Progenitor cell of endocrine pancreas (in vitro differentiated cells): ENCODE measurements at regions not wholly inside any gene's neighbourhood (a gene's known extent, or its start where the extent isn't known, plus 50 kb on each side); places are given as distances from the start of the nearest gene placed in this dataset.
"Not testable (repeated sequence)": the region's sequence is repeated elsewhere in the genome, so short reads cannot be mapped to it uniquely, and the experiment has no call there.

Source experiments
- DNase-seq: peaks from one replicate; pipeline ENCODE4 v3.0.0; 2021; ENCODE audit warnings: low spot score; ENCODE audit not compliant: unreplicated experiment
- H3K27ac Mint-ChIP-seq: 2 replicates; pipeline ENCODE4 v1.8.0; 2021; ENCODE audit warnings: mild to moderate bottlenecking, moderate library complexity, mixed read lengths
- H3K27me3 Mint-ChIP-seq: 2 replicates; pipeline ENCODE4 v1.8.0; 2021; ENCODE audit warnings: mixed read lengths
- H3K36me3 Mint-ChIP-seq: 2 replicates; pipeline ENCODE4 v1.8.0; 2022; ENCODE audit warnings: mixed read lengths; ENCODE audit not compliant: insufficient read depth
- H3K4me1 Mint-ChIP-seq: 2 replicates; pipeline ENCODE4 v1.8.0; 2021; ENCODE audit warnings: low read depth, mixed read lengths
- H3K4me3 Mint-ChIP-seq: 2 replicates; pipeline ENCODE4 v1.8.0; 2021; ENCODE audit warnings: low read depth, mild to moderate bottlenecking, moderate library complexity, mixed read lengths
- H3K9me3 Mint-ChIP-seq: 2 replicates; pipeline ENCODE4 v1.8.0; 2021; ENCODE audit warnings: low read depth, mixed read lengths
- TF ChIP-seq, protein P1 (sequence below): fragments of 200-600 bp; sonication (generic); IDR thresholded peaks from one replicate; pipeline ENCODE4 v1.5.0; 2021; ENCODE audit warnings: antibody characterized with exemption, mild to moderate bottlenecking; ENCODE audit not compliant: unreplicated experiment

- H3K27me3 Mint-ChIP-seq: no peaks in the 10 kb centered on the region
- no peak overlapping the region for H3K4me3 Mint-ChIP-seq
- no peaks in the 10 kb centered on the region for H3K4me1 Mint-ChIP-seq
- H3K9me3 Mint-ChIP-seq: peaks cover 4% of the 10 kb centered on the region
- no peak overlapping the region for H3K27ac Mint-ChIP-seq
- no peaks in the 10 kb centered on the region for H3K36me3 Mint-ChIP-seq
- no peak for DNase-seq
- TF ChIP-seq, protein P1, sequence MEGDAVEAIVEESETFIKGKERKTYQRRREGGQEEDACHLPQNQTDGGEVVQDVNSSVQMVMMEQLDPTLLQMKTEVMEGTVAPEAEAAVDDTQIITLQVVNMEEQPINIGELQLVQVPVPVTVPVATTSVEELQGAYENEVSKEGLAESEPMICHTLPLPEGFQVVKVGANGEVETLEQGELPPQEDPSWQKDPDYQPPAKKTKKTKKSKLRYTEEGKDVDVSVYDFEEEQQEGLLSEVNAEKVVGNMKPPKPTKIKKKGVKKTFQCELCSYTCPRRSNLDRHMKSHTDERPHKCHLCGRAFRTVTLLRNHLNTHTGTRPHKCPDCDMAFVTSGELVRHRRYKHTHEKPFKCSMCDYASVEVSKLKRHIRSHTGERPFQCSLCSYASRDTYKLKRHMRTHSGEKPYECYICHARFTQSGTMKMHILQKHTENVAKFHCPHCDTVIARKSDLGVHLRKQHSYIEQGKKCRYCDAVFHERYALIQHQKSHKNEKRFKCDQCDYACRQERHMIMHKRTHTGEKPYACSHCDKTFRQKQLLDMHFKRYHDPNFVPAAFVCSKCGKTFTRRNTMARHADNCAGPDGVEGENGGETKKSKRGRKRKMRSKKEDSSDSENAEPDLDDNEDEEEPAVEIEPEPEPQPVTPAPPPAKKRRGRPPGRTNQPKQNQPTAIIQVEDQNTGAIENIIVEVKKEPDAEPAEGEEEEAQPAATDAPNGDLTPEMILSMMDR: no peak
Measured at GRCh38 chr18:65175681-65176080, 575.1 kb upstream of the CDH7 start.

DNA sequence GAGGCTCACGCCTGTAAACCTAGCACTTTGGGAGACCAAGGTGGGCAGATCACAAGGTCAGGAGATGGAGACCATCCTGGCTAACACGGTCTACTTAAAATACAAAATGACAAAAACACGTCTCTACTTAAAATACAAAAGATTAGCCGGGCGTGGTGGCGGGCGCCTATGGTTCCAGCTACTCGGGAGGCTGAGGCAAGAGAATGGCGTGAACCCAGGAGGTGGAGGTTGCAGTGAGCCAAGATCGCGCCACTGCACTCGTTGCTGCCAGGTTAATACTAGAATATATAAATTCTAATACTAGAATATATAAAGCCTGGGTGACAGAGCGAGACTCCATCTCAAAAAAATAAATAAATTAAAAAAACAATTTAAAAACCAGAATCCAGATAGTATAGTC lies 588.7 kb upstream of the CDH7 start:
- H3K4me3 Mint-ChIP-seq, H3K27ac Mint-ChIP-seq, DNase-seq, H3K27me3 Mint-ChIP-seq, H3K4me1 Mint-ChIP-seq, H3K36me3 Mint-ChIP-seq, H3K9me3 Mint-ChIP-seq: not testable (repeated sequence)

DNA sequence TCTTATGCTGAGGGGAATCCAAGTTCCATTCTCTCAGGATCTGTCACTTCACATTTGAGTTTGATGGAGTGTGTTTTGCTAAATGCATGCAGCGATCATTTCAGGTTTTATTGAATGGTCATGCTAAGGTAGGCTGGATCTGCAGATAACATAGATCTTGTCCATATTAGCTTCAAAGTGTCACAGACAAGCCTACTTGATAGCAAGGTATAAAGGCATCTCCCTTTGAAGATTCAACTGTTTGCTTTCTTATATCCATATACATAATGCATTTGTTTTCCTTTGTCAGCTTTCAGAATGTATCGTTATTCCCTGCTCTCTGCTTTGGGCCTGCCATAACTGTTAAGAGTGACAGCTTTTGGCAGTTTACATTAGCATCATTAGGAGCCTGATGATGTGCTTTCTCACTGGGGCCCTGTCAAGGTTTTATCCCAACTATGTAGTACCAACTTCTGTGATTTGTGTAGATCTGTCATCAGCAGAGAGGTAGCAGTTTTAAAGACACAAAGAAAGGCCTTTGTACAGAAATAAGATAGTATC lies 604.3 kb upstream of the CDH7 start:
- Mint-ChIP-seq H3K4me1 (no peaks in the 10 kb centered on the region), H3K36me3 (no peaks in the 10 kb centered on the region), H3K4me3 (no peak overlapping the region), H3K27me3 (no peaks in the 10 kb centered on the region), H3K27ac (no peak overlapping the region), H3K9me3 (no peaks in the 10 kb centered on the region)
- no peak for DNase-seq
- TF ChIP-seq, protein P1: no peak

DNA sequence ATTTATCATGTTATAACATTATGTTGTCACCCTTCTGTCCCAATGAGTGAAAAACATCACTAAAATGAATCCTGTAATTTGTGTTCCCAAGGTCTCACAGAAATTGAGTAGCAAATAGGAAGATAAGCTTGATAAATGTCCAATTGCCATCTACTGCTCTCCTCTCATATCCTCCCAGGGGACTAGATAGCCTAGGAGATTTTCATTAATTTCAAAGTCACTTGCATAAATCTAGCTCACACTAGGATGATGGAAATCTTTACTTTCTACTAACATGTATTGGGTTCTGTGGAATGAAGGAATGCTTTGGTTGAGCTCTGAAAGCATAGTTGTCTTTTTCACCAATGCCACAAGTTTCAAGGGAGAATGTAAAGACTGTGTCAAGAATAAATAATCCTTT lies 605.5 kb upstream of the CDH7 start:
- Mint-ChIP-seq H3K36me3 (no peaks in the 10 kb centered on the region), H3K9me3 (no peaks in the 10 kb centered on the region), H3K4me1 (no peaks in the 10 kb centered on the region), H3K27me3 (no peaks in the 10 kb centered on the region), H3K27ac (no peak overlapping the region), H3K4me3 (no peak overlapping the region)
- TF ChIP-seq, protein P1: no peak
- DNase-seq: no peak

DNA sequence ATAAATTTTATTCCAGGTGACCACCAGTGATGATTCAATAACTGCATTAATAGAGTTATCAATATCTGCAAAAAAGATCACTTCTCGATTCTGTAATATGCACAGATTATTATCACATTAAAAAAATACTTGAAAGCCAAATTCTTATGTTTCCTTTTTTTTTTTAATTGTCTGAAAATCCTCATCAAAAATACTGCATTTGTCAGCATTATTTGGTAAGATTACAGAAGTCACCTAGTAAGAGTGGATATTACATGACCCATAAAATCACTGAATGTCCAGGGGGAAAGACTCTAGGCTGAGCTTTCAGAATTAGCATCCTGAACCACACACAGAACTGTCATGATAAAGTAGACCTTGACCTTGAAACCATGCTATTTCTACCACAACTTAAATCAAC lies 617.2 kb upstream of the CDH7 start:
- TF ChIP-seq, protein P1: no peak
- H3K4me1 Mint-ChIP-seq: no peaks in the 10 kb centered on the region

GRCh38 chr18:65124633-65125032 lies 626.2 kb upstream of the CDH7 start:
- H3K27ac Mint-ChIP-seq: no peak overlapping the region

More for the DNA sequence above, 617.2 kb upstream of the CDH7 start:
- Mint-ChIP-seq H3K27ac (no peak overlapping the region), H3K36me3 (no peaks in the 10 kb centered on the region), H3K27me3 (no peaks in the 10 kb centered on the region), H3K4me3 (no peak overlapping the region), H3K9me3 (peaks cover 7% of the 10 kb centered on the region)
- DNase-seq: no peak

More at GRCh38 chr18:65124633-65125032, 626.2 kb upstream of the CDH7 start:
- no peaks in the 10 kb centered on the region for H3K4me1 Mint-ChIP-seq
- TF ChIP-seq, protein P1: no peak
- H3K27me3 Mint-ChIP-seq: no peaks in the 10 kb centered on the region
- H3K4me3 Mint-ChIP-seq: no peak overlapping the region
- peaks cover 3% of the 10 kb centered on the region for H3K36me3 Mint-ChIP-seq
- no peak for DNase-seq
- peaks cover 16% of the 10 kb centered on the region for H3K9me3 Mint-ChIP-seq
